ENCODE measurements at regions not wholly inside any gene's neighbourhood (a gene's known extent, or its start where the extent isn't known, plus 50 kb on each side); places are given as distances from the start of the nearest gene placed in this dataset.

- Mint-ChIP-seq H3K27ac (no peak overlapping the region), H3K4me3 (no peak overlapping the region), H3K36me3 (ENCODE audit: low read depth) (no peaks in the 10 kb centered on the region), H3K27me3 (ENCODE audit: insufficient read depth) (no peaks in the 10 kb centered on the region), H3K9me3 (peaks cover 14% of the 10 kb centered on the region), H3K4me1 (ENCODE audit: low read depth) (no peaks in the 10 kb centered on the region)
- TF ChIP-seq CTCF (IDR thresholded peaks at IDR 0.05): no peak
- DNase-seq: no peak
These were observed 1398.3 kb upstream of the CDH6 start for GRCh38 chr5:29795096-29795652.

GRCh38 chr5:29794141-29794787 is 1399.2 kb upstream of the CDH6 start:
- Mint-ChIP-seq H3K4me3 (no peak overlapping the region), H3K9me3 (peaks cover 14% of the 10 kb centered on the region), H3K36me3 (ENCODE audit: low read depth) (no peaks in the 10 kb centered on the region), H3K27me3 (ENCODE audit: insufficient read depth) (no peaks in the 10 kb centered on the region), H3K27ac (no peak overlapping the region), H3K4me1 (ENCODE audit: low read depth) (no peaks in the 10 kb centered on the region)
- no peak for TF ChIP-seq CTCF (IDR thresholded peaks at IDR 0.05)
- no peak for DNase-seq

GRCh38 chr5:29790281-29790680 is 1403.2 kb upstream of the CDH6 start:
- TF ChIP-seq CTCF (IDR thresholded peaks at IDR 0.05): no peak
- no peak for DNase-seq
- H3K4me3 Mint-ChIP-seq: no peak overlapping the region
- H3K27ac Mint-ChIP-seq: no peak overlapping the region
- H3K9me3 Mint-ChIP-seq: peaks cover 19% of the 10 kb centered on the region
- no peaks in the 10 kb centered on the region for H3K4me1 Mint-ChIP-seq (ENCODE audit: low read depth)
- H3K36me3 Mint-ChIP-seq (ENCODE audit: low read depth): peaks cover 4% of the 10 kb centered on the region; the same call in 1 of the 2 replicates
- H3K27me3 Mint-ChIP-seq (ENCODE audit: insufficient read depth): no peaks in the 10 kb centered on the region

- H3K27me3 Mint-ChIP-seq (ENCODE audit: insufficient read depth): no peaks in the 10 kb centered on the region
- no peak overlapping the region for H3K27ac Mint-ChIP-seq
- no peak for TF ChIP-seq CTCF (IDR thresholded peaks at IDR 0.05)
- H3K36me3 Mint-ChIP-seq (ENCODE audit: low read depth): no peaks in the 10 kb centered on the region
- H3K9me3 Mint-ChIP-seq: peaks cover 26% of the 10 kb centered on the region
- no peak overlapping the region for H3K4me3 Mint-ChIP-seq
- DNase-seq: no peak
- H3K4me1 Mint-ChIP-seq (ENCODE audit: low read depth): no peaks in the 10 kb centered on the region
These were observed 1413.1 kb upstream of the CDH6 start for GRCh38 chr5:29780401-29780800.

- no peak for DNase-seq
- no peak overlapping the region for H3K4me3 Mint-ChIP-seq
- H3K27me3 Mint-ChIP-seq (ENCODE audit: insufficient read depth): no peaks in the 10 kb centered on the region
- H3K36me3 Mint-ChIP-seq (ENCODE audit: low read depth): no peaks in the 10 kb centered on the region
- H3K9me3 Mint-ChIP-seq: peaks cover 27% of the 10 kb centered on the region
- H3K27ac Mint-ChIP-seq: no peak overlapping the region
- no peak for TF ChIP-seq CTCF (IDR thresholded peaks at IDR 0.05)
- H3K4me1 Mint-ChIP-seq (ENCODE audit: low read depth): no peaks in the 10 kb centered on the region
These were observed 1414.3 kb upstream of the CDH6 start for GRCh38 chr5:29779141-29779540.
